HFFc6 (cell line): ENCODE measurements at regions not wholly inside any gene's neighbourhood (a gene's known extent, or its start where the extent isn't known, plus 50 kb on each side); places are given as distances from the start of the nearest gene placed in this dataset.
A peak's percentile ranks its signal among the peaks of the same experiment; 100 is the strongest.

ENCODE experiments used
- DNase-seq: peaks from one replicate; pipeline ENCODE4 v3.0.0-alpha.2; 2018
- H3K27ac Mint-ChIP-seq: 2 replicates; pipeline ENCODE4 v1.8.0; 2020; ENCODE audit warnings: mild to moderate bottlenecking, mixed read lengths
- H3K27me3 Mint-ChIP-seq: 2 replicates; pipeline ENCODE4 v1.8.0; 2021; ENCODE audit warnings: mild to moderate bottlenecking, moderate library complexity, mixed read lengths; ENCODE audit not compliant: insufficient read depth
- H3K36me3 Mint-ChIP-seq: 2 replicates; pipeline ENCODE4 v1.8.0; 2021; ENCODE audit warnings: low read depth, mixed read lengths
- H3K4me1 Mint-ChIP-seq: 2 replicates; pipeline ENCODE4 v1.8.0; 2020; ENCODE audit warnings: low read depth, mixed read lengths
- H3K4me3 Mint-ChIP-seq: 2 replicates; pipeline ENCODE4 v1.8.0; 2020; ENCODE audit warnings: mild to moderate bottlenecking, moderate library complexity, mixed read lengths
- H3K9me3 Mint-ChIP-seq: 2 replicates; pipeline ENCODE4 v1.8.0; 2020; ENCODE audit warnings: mild to moderate bottlenecking, mixed read lengths
- CTCF ChIP-seq: fragments of 200-600 bp; sonication (generic); IDR thresholded peaks from 2 replicates; pipeline ENCODE4 v1.5.0; 2021; ENCODE audit warnings: antibody characterized with exemption, mild to moderate bottlenecking

- Mint-ChIP-seq H3K27ac (no peak overlapping the region), H3K4me3 (no peak overlapping the region), H3K9me3 (peaks cover 5% of the 10 kb centered on the region; the same call in 1 of the 2 replicates), H3K4me1 (peaks cover 41% of the 10 kb centered on the region), H3K27me3 (no peaks in the 10 kb centered on the region; the same call in 1 of the 2 replicates), H3K36me3 (peaks cover 10% of the 10 kb centered on the region)
- DNase-seq, result no peak
- TF ChIP-seq CTCF, result no peak
These were observed 613.8 kb upstream of the TBL1XR1 start for GRCh38 chr3:177811112-177811511.

GRCh38 chr3:177811835-177812234, 614.6 kb upstream of the TBL1XR1 start:
- Mint-ChIP-seq H3K27ac (no peak overlapping the region), H3K4me1 (peaks cover 48% of the 10 kb centered on the region), H3K9me3 (peaks cover 5% of the 10 kb centered on the region; the same call in 1 of the 2 replicates), H3K4me3 (no peak overlapping the region), H3K27me3 (no peaks in the 10 kb centered on the region; the same call in 1 of the 2 replicates), H3K36me3 (peaks cover 10% of the 10 kb centered on the region)
- TF ChIP-seq CTCF, result no peak
- DNase-seq, result no peak

- no peak overlapping the region for H3K4me3 Mint-ChIP-seq
- no peak overlapping the region for H3K27ac Mint-ChIP-seq
- DNase-seq, result no peak
- peaks cover 45% of the 10 kb centered on the region for H3K4me1 Mint-ChIP-seq
- peaks cover 5% of the 10 kb centered on the region; the same call in 1 of the 2 replicates for H3K9me3 Mint-ChIP-seq
- H3K27me3 Mint-ChIP-seq, result no peaks in the 10 kb centered on the region; the same call in 1 of the 2 replicates
- H3K36me3 Mint-ChIP-seq, result peaks cover 10% of the 10 kb centered on the region
- no peak for TF ChIP-seq CTCF
These were observed 615.2 kb upstream of the TBL1XR1 start for GRCh38 chr3:177812492-177812891.

- no peak overlapping the region for H3K4me3 Mint-ChIP-seq
- TF ChIP-seq CTCF, result no peak
- no peaks in the 10 kb centered on the region; the same call in 1 of the 2 replicates for H3K27me3 Mint-ChIP-seq
- peaks cover 2% of the 10 kb centered on the region for H3K36me3 Mint-ChIP-seq
- H3K9me3 Mint-ChIP-seq, result no peaks in the 10 kb centered on the region; the same call in 1 of the 2 replicates
- no peak overlapping the region for H3K27ac Mint-ChIP-seq
- DNase-seq, result no peak
- peaks cover 40% of the 10 kb centered on the region for H3K4me1 Mint-ChIP-seq
These were observed 616.0 kb upstream of the TBL1XR1 start for GRCh38 chr3:177813322-177813721.

- DNase-seq, result peak; percentile 43
- Mint-ChIP-seq H3K36me3 (no peaks in the 10 kb centered on the region), H3K4me1 (peaks cover 28% of the 10 kb centered on the region), H3K27me3 (no peaks in the 10 kb centered on the region; the same call in 1 of the 2 replicates), H3K4me3 (no peak overlapping the region), H3K27ac (peak overlapping the region; percentile 7; the same call in 1 of the 2 replicates), H3K9me3 (no peaks in the 10 kb centered on the region)
- peak; percentile 47 for TF ChIP-seq CTCF
These were observed 619.5 kb upstream of the TBL1XR1 start for GRCh38 chr3:177816667-177817208.
